KMS-11 (cell line): ENCODE measurements at regions not wholly inside any gene's neighbourhood (a gene's known extent, or its start where the extent isn't known, plus 50 kb on each side); places are given as distances from the start of the nearest gene placed in this dataset.

Experiments used
- H2AFZ ChIP-seq: fragments of 200-600 bp; sonication (generic); 2 replicates; pipeline ENCODE4 v1.6.1; 2016; ENCODE audit warnings: antibody characterized with exemption, mixed run types, low read depth
- H3K27ac ChIP-seq: fragments of 200-600 bp; sonication (generic); 2 replicates; pipeline ENCODE4 v1.6.1; 2016; ENCODE audit warnings: mild to moderate bottlenecking, mixed run types
- H3K27me3 ChIP-seq: fragments of 200-600 bp; sonication (generic); 2 replicates; pipeline ENCODE4 v1.6.1; 2017; ENCODE audit warnings: mild to moderate bottlenecking, low read depth, mixed run types, moderate library complexity; ENCODE audit not compliant: insufficient read depth
- H3K36me3 ChIP-seq: fragments of 200-600 bp; sonication (generic); 2 replicates; pipeline ENCODE4 v1.6.1; 2017; ENCODE audit warnings: mild to moderate bottlenecking, mixed run types; ENCODE audit not compliant: insufficient read depth
- H3K4me1 ChIP-seq: fragments of 200-600 bp; sonication (generic); 2 replicates; pipeline ENCODE4 v1.6.1; 2016; ENCODE audit warnings: mild to moderate bottlenecking, low read depth, mixed run types; ENCODE audit not compliant: poor library complexity, severe bottlenecking
- H3K4me2 ChIP-seq: fragments of 200-600 bp; sonication (generic); 2 replicates; pipeline ENCODE4 v1.7.0; 2016; ENCODE audit warnings: mild to moderate bottlenecking, mixed run types
- H3K4me3 ChIP-seq: fragments of 200-600 bp; sonication (generic); IDR thresholded peaks from 2 replicates; pipeline ENCODE4 v1.6.1; 2017; ENCODE audit warnings: low read depth, low read length, mixed read lengths; ENCODE audit not compliant: insufficient read depth
- H3K79me2 ChIP-seq: fragments of 200-600 bp; sonication (generic); 2 replicates; pipeline ENCODE4 v1.6.1; 2016; ENCODE audit warnings: low read depth, mixed run types; ENCODE audit not compliant: insufficient read depth
- H3K9ac ChIP-seq: fragments of 200-600 bp; sonication (generic); 2 replicates; pipeline ENCODE4 v1.6.1; 2016; ENCODE audit warnings: mild to moderate bottlenecking, mixed run types
- H4K20me1 ChIP-seq: fragments of 200-600 bp; sonication (generic); 2 replicates; pipeline ENCODE4 v1.6.1; 2016; ENCODE audit warnings: mild to moderate bottlenecking, mixed run types; ENCODE audit not compliant: insufficient read depth
- TF ChIP-seq, protein P1 (sequence below): fragments of 200-600 bp; sonication (generic); conservative IDR thresholded peaks from 2 replicates; pipeline ENCODE4 v1.6.1; 2017; ENCODE audit warnings: low read depth, mild to moderate bottlenecking, antibody characterized with exemption, low read length, moderate library complexity, mixed read lengths

DNA sequence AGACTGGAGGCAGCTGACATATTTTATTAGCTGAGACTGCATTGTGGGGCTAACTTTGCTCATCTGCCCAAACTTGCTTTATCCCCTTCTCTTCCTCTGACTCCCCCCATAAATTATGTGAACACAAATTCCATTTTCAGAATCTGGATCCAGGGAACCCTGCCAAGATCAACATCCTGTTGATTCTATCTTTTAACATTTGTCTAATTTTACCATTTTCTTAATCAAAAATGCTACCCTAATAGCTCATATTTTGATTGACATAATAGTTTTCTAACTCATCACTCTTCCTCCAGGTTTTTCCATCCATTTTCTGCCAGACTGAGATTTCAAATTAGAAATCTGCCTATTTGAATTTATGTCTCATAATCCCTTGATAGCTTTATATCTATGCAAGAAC lies 184.7 kb upstream of the PRSS16 start:
- H3K27me3 ChIP-seq, result no peaks in the 10 kb centered on the region
- no peak overlapping the region for H3K4me2 ChIP-seq
- H3K36me3 ChIP-seq, result no peaks in the 10 kb centered on the region
- TF ChIP-seq, protein P1, sequence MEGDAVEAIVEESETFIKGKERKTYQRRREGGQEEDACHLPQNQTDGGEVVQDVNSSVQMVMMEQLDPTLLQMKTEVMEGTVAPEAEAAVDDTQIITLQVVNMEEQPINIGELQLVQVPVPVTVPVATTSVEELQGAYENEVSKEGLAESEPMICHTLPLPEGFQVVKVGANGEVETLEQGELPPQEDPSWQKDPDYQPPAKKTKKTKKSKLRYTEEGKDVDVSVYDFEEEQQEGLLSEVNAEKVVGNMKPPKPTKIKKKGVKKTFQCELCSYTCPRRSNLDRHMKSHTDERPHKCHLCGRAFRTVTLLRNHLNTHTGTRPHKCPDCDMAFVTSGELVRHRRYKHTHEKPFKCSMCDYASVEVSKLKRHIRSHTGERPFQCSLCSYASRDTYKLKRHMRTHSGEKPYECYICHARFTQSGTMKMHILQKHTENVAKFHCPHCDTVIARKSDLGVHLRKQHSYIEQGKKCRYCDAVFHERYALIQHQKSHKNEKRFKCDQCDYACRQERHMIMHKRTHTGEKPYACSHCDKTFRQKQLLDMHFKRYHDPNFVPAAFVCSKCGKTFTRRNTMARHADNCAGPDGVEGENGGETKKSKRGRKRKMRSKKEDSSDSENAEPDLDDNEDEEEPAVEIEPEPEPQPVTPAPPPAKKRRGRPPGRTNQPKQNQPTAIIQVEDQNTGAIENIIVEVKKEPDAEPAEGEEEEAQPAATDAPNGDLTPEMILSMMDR, result no peak
- no peaks in the 10 kb centered on the region for H3K79me2 ChIP-seq
- no peaks in the 10 kb centered on the region for H4K20me1 ChIP-seq
- no peak overlapping the region for H3K4me3 ChIP-seq
- H3K4me1 ChIP-seq, result no peaks in the 10 kb centered on the region
- no peak overlapping the region for H2AFZ ChIP-seq
- no peak overlapping the region for H3K9ac ChIP-seq
- no peak overlapping the region for H3K27ac ChIP-seq

DNA sequence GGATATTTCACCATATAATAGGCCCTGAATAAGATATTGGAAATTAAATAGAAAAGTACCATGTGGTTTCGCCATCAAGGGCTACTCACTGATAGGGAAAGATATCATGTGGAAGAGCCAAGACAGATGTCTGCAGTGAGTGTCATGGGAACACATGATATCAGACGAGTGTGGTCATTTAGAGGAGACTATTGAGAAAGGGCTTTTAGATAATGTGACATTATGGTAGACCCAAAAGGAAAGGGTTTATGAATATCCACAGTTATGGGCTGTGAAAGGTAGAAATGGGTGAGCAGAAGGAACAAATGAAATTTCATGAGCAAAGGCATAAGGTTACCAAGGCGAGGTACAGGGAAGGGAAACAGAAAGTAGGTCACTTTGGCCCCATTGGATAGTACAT lies 182.3 kb upstream of the PRSS16 start:
- no peak overlapping the region for H3K4me2 ChIP-seq
- no peak overlapping the region for H2AFZ ChIP-seq
- H3K9ac ChIP-seq, result no peak overlapping the region
- no peaks in the 10 kb centered on the region for H3K4me1 ChIP-seq
- no peaks in the 10 kb centered on the region for H4K20me1 ChIP-seq
- H3K4me3 ChIP-seq, result no peak overlapping the region
- H3K27me3 ChIP-seq, result no peaks in the 10 kb centered on the region
- H3K79me2 ChIP-seq, result no peaks in the 10 kb centered on the region
- TF ChIP-seq, protein P1, result no peak
- H3K27ac ChIP-seq, result no peak overlapping the region
- H3K36me3 ChIP-seq, result no peaks in the 10 kb centered on the region

DNA sequence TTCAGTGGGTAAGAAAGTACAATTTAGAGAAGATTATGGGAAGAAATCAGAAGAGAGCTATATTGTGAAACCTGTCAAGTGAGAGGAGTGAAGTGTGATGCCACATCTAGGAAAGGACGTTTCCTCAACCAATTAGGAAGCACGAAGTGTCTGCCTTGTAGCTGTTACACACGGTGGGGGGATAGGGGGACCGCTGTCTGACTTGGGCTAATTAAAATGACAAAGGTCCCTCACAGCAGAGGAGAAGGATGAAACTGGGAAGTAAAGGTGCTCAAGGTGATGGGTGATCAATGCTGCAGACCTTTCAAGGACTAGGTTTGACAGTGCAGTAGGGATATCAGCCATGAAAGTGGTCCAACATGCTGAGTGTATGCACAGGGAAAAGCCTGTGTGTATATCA lies 181.1 kb upstream of the PRSS16 start:
- Histone ChIP-seq H4K20me1 (no peaks in the 10 kb centered on the region), H3K4me3 (no peak overlapping the region), H3K79me2 (no peaks in the 10 kb centered on the region), H3K9ac (no peak overlapping the region), H3K4me1 (no peaks in the 10 kb centered on the region), H3K27ac (no peak overlapping the region), H3K4me2 (no peak overlapping the region), H3K27me3 (no peaks in the 10 kb centered on the region), H2AFZ (no peak overlapping the region), H3K36me3 (no peaks in the 10 kb centered on the region)
- TF ChIP-seq, protein P1, result no peak

DNA sequence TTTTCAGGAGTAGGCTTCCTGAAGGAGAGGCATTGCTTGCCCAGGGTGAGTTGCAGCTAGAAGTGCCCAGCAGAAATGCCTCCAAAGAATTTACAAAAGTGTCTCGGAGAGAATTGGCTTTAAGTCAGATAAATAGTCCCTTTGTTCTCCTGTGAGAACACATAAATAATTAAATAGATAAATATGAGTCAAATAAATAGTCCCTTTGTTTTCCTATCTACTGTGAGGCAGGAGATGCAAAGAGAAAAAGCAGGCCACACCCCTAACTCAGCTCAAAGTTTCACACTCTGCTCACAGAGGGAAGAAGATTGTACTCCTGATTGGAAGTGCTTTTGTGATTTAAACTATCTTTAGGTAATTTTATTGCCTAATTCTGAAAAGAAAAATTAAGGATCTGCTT lies 180.7 kb upstream of the PRSS16 start:
- H3K4me1 ChIP-seq, result no peaks in the 10 kb centered on the region
- H2AFZ ChIP-seq, result no peak overlapping the region
- H3K4me2 ChIP-seq, result no peak overlapping the region
- H3K36me3 ChIP-seq, result no peaks in the 10 kb centered on the region
- no peak overlapping the region for H3K9ac ChIP-seq
- no peak overlapping the region for H3K27ac ChIP-seq
- no peaks in the 10 kb centered on the region for H4K20me1 ChIP-seq
- H3K79me2 ChIP-seq, result no peaks in the 10 kb centered on the region
- TF ChIP-seq, protein P1, result no peak
- H3K27me3 ChIP-seq, result no peaks in the 10 kb centered on the region
- no peak overlapping the region for H3K4me3 ChIP-seq

DNA sequence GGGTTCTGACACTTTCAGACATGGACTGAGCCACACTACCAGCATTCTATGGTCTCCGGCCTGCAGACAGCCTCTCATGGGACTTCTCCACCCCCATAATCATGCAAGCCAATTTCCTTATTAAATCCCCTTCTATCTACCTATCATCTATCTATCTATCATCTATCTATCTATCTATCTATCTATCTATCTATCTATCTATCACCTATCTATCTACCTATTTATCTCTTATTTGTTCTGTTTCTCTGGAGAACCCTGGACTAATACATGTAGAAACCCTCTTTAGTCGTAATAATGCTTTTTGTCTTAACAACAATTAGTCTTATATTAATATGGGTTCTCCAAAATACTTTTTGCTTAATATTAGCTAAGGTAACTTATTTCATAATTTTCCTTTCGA lies 174.1 kb upstream of the PRSS16 start:
- H3K4me1 ChIP-seq, result peaks cover 3% of the 10 kb centered on the region
- H3K27me3 ChIP-seq, result no peaks in the 10 kb centered on the region
- H3K4me3 ChIP-seq, result no peak overlapping the region
- no peaks in the 10 kb centered on the region for H3K79me2 ChIP-seq
- TF ChIP-seq, protein P1, result no peak
- no peak overlapping the region for H3K27ac ChIP-seq
- H3K4me2 ChIP-seq, result no peak overlapping the region
- no peaks in the 10 kb centered on the region for H3K36me3 ChIP-seq
- no peak overlapping the region for H3K9ac ChIP-seq
- H2AFZ ChIP-seq, result no peak overlapping the region
- no peaks in the 10 kb centered on the region for H4K20me1 ChIP-seq
